ENCODE measurements at regions not wholly inside any gene's neighbourhood (a gene's known extent, or its start where the extent isn't known, plus 50 kb on each side); places are given as distances from the start of the nearest gene placed in this dataset.
"Not testable (repeated sequence)": the region's sequence is repeated elsewhere in the genome, so short reads cannot be mapped to it uniquely, and the experiment has no call there.

DNA sequence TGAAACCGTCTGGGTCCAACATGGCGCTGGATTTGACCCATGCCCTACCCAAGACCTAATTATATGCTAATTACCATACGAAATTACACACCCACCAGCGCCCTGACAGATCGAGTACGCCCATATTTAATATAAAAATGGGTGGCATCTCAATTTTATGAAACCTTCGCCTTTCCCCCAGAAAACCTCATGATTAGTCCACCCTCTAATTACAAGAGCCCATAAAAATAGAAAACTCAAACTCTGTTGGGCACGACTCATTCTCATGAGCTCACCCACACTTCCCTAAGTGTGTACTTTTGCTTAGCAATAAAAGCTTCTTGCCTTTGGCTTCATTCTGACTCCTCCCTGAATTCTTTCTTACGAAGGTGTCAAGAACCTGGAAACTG is 136.4 kb downstream of the OR2B2 start:
- Mint-ChIP-seq H3K9me3 (no peaks in the 10 kb centered on the region), H3K36me3 (ENCODE audit: low read depth) (no peaks in the 10 kb centered on the region), H3K4me3 (no peak overlapping the region), H3K27me3 (peaks cover 11% of the 10 kb centered on the region), H3K27ac (no peak overlapping the region), H3K4me1 (peaks cover 18% of the 10 kb centered on the region)
- ATAC-seq (no peak), DNase-seq (no peak)

DNA sequence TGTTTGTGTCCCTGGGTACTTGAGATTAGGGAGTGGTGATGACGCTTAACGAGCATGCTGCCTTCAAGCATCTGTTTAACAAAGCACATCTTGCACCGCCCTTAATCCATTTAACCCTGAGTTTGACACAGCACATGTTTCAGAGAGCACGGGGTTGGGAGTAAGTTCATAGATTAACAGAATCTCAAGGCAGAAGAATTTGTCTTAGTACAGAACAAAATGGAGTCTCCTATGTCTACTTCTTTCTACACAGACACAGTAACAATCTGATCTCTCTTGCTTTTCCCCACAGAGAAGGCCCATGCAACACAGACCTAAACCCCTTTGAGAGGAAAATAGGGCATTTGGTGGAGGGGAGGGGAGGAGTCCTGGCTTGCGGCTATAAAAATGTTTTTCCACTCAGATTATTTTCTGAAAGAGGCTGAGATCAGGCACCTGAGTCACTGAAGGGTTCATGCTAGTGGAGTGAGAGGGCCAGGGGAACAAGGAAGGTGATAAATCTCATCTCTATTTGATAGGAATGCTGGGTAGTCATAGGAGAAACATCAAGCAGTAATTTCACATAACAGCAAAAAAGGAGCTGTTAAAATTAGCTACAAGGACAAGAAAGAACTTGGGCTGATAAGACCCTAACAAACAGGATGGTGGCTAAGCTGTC is 136.9 kb downstream of the OR2B2 start:
- H3K4me3 Mint-ChIP-seq; ATAC-seq; DNase-seq; H3K27ac Mint-ChIP-seq; H3K9me3 Mint-ChIP-seq; H3K36me3 Mint-ChIP-seq (ENCODE audit: low read depth): not testable (repeated sequence)
- H3K4me1 Mint-ChIP-seq: peaks cover 18% of the 10 kb centered on the region
- peaks cover 11% of the 10 kb centered on the region for H3K27me3 Mint-ChIP-seq

DNA sequence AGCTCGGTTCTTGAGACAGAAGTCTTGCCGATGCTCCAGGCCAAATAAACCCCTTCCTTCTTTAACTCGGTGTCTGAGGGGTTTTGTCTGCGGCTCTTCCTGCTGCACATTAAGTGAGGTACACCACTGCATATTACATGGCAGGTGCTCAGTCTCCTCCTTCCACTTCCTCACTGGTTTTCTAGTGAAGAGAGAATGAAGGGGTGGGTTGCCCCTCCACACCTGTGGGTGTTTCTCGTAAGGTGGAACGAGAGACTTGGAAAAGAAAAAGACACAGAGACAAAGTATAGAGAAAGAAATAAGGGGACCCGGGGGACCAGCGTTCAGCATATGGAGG is 138.0 kb downstream of the OR2B2 start:
- not testable (repeated sequence) for H3K27ac Mint-ChIP-seq; H3K9me3 Mint-ChIP-seq; H3K4me3 Mint-ChIP-seq; ATAC-seq; DNase-seq; H3K36me3 Mint-ChIP-seq (ENCODE audit: low read depth)
- H3K27me3 Mint-ChIP-seq: peaks cover 15% of the 10 kb centered on the region
- H3K4me1 Mint-ChIP-seq: peaks cover 18% of the 10 kb centered on the region

DNA sequence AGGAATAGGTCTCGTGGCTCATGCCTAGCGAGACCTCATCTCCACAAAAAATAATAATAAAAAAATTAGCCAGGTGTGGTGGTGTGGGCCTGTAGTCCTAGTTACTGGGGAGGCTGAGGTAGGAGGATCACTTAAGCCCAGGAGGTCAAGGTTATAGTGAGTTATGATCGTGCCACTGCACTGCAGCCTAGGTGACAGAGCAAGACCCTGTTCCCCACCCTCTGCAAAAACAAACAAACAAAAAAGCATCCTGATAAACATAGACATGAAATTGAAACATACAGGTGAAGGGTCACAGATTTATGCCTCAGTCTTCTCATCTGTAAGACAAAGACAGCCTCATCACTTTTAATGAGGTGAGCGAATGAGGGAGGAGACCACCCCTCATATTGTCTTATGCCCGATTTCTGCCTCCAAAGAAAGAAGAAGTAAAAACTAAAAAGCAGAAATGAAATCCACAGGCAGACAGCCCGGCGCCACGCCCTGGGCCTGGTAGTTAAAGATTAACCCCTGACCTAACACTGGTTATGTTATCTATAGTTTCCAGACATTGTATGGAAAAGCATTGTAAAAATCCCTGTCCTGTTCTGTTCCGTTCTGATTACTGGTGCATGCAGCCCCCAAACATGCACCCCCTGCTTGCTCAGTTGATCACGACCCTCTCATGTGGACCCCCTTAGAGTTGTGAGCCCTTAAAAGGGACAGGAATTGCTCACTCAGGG is 138.5 kb downstream of the OR2B2 start:
- not testable (repeated sequence) for ATAC-seq; H3K4me3 Mint-ChIP-seq; H3K36me3 Mint-ChIP-seq (ENCODE audit: low read depth); H3K27ac Mint-ChIP-seq; H3K9me3 Mint-ChIP-seq; DNase-seq
- Mint-ChIP-seq H3K27me3 (peaks cover 17% of the 10 kb centered on the region), H3K4me1 (peaks cover 18% of the 10 kb centered on the region)

DNA sequence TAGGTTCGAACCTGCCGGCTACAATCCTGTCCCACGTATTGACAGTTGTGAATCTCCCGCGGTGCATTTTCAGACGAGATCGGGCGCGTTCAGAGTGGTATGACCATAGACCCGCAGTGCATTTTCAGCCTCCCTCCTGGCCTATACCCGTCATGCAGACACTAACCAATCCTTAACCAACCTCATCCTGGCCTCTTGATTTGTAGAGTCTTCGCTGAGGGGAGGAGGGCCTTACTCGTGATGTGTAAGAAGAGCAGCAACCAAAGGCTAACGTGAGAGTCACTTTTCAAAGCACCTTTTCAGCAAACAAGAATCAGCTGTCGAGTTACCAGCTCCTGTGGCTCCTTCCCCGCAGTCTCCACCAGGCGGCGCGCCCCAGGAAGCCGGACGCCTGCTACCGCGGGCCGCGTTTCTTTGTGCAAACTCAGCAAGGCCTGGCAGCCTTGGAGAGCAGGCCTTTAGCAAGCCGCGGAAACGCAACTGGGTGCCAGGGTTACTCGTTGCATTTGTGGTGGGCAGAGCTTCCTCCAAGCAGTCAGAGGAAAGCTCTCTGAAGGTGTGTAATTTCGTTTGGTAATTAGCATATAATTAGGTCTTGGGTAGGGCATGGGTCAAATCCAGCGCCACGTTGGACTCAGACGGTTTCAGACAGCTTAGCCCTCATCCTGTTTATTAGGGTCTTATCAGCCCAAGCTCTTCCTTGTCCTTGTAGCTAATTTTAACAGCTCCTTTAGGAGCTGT is 139.8 kb downstream of the OR2B2 start:
- no peak overlapping the region for H3K4me3 Mint-ChIP-seq
- peaks cover 12% of the 10 kb centered on the region for H3K27me3 Mint-ChIP-seq

DNA sequence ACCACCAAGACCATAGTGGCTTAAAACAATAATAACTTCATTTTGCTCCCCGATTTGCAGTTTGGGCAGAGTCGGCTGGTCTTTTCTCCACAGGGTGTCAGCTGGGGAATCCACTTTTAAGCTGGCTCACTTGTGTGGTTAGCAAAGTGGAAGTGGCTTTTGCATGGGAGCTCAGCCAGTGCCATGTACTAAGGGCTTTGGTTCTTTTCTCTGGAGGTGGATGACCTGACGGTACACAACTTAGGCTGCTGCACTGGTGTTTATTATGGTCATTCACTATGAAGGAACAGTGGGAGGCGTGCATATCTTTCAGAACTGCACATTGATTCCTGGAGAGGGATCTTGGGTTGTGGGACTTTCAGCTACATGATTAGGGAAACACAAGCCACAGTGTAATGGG is 141.0 kb downstream of the OR2B2 start:
- H3K9me3 Mint-ChIP-seq: no peaks in the 10 kb centered on the region
- DNase-seq (no peak), ATAC-seq (no peak)
- no peak overlapping the region for H3K4me3 Mint-ChIP-seq
- no peaks in the 10 kb centered on the region for H3K36me3 Mint-ChIP-seq (ENCODE audit: low read depth)
- no peak overlapping the region for H3K27ac Mint-ChIP-seq
- H3K4me1 Mint-ChIP-seq: peaks cover 18% of the 10 kb centered on the region
- H3K27me3 Mint-ChIP-seq: peaks cover 10% of the 10 kb centered on the region

More for the DNA sequence above, 139.8 kb downstream of the OR2B2 start:
- DNase-seq: peak; percentile 89
- ATAC-seq: peak; percentile 96
- Mint-ChIP-seq H3K4me1 (peaks cover 18% of the 10 kb centered on the region), H3K9me3 (no peaks in the 10 kb centered on the region), H3K27ac (no peak overlapping the region), H3K36me3 (ENCODE audit: low read depth) (no peaks in the 10 kb centered on the region)

DNA sequence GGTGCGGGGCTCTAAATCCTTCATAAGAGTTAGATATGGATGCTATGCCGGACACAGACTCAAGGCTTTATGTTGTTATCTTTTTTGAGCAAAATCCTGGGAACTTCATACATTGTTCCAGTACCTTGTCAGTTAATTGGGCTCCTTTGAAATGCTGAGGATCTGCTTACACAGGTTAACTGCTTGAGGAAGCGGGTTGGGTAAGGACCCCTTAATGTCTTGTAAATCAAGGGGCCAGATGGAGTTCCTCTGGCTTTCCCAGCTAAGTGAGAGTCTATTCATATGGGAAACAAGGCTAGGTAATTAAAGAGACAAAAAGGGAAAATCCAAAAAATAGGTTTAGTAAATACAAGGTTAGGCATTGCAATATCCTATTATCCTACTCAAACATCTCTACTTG is 141.5 kb downstream of the OR2B2 start:
- Mint-ChIP-seq H3K4me1 (peaks cover 18% of the 10 kb centered on the region), H3K27me3 (peaks cover 10% of the 10 kb centered on the region), H3K4me3 (no peak overlapping the region), H3K27ac (no peak overlapping the region), H3K9me3 (no peaks in the 10 kb centered on the region), H3K36me3 (ENCODE audit: low read depth) (no peaks in the 10 kb centered on the region)
- no peak for DNase-seq
- ATAC-seq: no peak

DNA sequence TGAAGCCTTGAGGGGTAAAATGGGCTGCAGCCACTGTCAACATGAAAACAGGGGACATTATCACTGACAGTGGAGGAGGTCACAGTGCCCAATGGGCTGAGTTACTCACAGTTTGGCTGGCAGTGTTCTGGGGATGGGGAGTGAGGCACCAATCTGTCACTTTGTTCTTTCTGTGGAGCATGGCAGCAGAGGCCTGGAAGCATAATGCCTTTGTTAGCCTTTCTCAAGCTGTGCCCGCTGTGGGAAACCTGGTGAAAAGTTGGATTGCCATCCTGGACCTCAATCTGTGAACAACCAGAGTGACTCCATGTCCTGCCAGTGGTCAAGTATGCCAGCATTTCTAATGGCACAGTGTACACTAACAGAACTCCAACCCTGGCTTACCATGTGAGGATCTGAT is 143.6 kb downstream of the OR2B2 start:
- DNase-seq (no peak), ATAC-seq (no peak)
- Mint-ChIP-seq H3K27ac (no peak overlapping the region), H3K36me3 (ENCODE audit: low read depth) (no peaks in the 10 kb centered on the region), H3K27me3 (peaks cover 10% of the 10 kb centered on the region), H3K4me3 (no peak overlapping the region), H3K9me3 (no peaks in the 10 kb centered on the region), H3K4me1 (peaks cover 10% of the 10 kb centered on the region)

DNA sequence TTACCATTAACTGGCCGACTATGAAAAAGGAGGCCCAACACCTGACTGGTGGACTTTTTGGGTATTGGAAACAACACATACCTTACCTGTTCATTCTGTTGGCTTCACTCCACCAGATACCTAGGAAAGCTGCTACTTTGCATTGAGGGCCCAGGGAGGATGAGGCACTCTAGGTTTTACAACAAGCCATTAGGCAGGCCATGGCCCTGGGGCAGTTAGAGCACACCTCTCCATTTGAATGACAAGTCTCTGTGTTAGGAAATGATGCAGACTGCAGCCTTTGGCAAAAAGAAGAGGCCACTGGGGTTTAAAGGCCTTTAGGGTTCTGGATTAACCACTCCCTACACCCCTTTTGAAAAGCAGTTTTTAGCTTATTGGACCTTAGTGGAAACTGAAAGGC is 144.3 kb downstream of the OR2B2 start:
- Mint-ChIP-seq H3K27ac (no peak overlapping the region), H3K4me1 (peaks cover 10% of the 10 kb centered on the region), H3K4me3 (no peak overlapping the region), H3K9me3 (no peaks in the 10 kb centered on the region), H3K27me3 (peaks cover 10% of the 10 kb centered on the region), H3K36me3 (ENCODE audit: low read depth) (no peaks in the 10 kb centered on the region)
- DNase-seq: no peak
- ATAC-seq: no peak

DNA sequence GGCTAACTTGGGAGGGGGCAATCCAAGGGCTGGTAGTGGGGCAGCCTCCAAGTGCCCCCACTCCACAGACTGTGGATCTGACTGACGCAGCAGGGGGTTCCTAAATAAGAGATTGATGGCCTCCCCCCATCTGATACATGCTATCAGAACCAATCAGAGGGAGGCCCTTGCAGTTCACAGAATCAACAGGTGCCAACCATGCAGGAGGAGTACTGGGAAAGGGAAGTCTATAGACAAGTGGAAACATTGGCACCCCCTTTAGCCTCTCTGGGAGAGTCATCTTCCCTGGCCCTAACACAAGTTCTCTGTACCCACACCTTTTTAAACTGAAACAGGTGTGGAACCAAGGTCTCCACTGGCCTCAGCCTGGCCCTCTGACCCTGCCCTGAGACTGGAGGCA is 145.8 kb downstream of the OR2B2 start:
- Mint-ChIP-seq H3K4me1 (peaks cover 4% of the 10 kb centered on the region), H3K9me3 (no peaks in the 10 kb centered on the region), H3K27ac (no peak overlapping the region), H3K27me3 (peaks cover 9% of the 10 kb centered on the region), H3K36me3 (ENCODE audit: low read depth) (no peaks in the 10 kb centered on the region), H3K4me3 (no peak overlapping the region)
- ATAC-seq: no peak
- no peak for DNase-seq

DNA sequence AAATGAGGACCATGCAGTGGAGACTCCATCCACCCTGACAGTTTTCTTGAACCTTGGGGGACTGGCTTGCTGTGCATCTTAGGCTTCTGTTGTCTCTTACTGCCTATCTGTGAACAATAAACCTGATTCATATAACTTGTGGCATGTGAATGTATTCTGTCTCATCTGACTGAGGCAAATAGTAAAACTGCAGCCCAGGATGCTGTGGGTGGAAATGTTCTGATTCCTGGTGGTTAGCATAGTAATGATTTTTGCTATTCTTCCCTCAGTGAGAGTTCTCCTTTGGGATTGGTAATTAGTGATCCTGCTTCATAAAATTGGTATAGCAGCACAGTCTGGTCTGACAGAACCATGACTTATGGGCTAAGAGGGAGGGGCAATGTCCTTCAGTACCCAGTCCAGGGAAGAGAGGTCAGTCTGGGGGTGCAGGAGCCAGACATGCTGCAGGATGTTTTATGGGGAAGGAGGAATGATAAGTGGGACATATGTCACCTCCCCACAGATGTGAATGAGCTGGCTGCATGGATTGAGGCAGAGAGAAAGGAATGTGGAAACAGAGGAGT is 147.1 kb downstream of the OR2B2 start:
- no peak for ATAC-seq
- no peaks in the 10 kb centered on the region for H3K36me3 Mint-ChIP-seq (ENCODE audit: low read depth)
- H3K4me1 Mint-ChIP-seq: peaks cover 14% of the 10 kb centered on the region
- H3K27ac Mint-ChIP-seq: no peak overlapping the region
- peaks cover 5% of the 10 kb centered on the region for H3K27me3 Mint-ChIP-seq
- no peaks in the 10 kb centered on the region for H3K9me3 Mint-ChIP-seq
- no peak overlapping the region for H3K4me3 Mint-ChIP-seq
- no peak for DNase-seq

DNA sequence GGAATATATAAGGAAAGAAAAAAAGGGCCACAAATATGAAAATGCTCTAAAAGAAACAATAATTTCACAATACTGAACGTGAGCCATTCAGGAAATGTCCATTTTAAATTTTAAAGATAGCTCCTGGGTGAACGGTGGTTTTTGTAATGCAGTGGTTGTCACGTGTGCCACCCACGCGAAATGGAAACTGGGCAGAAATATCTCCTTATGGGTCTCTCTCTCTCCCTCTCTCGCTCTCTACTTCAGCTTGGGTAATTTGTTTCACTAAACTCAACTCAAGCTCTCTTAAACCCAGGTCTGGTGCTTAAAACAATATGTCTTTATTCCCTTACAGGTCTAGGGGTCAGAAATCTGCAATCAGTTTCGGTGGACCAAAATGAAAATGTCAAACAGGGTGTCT is 150.8 kb downstream of the OR2B2 start:
- DNase-seq (no peak), ATAC-seq (no peak)
- Mint-ChIP-seq H3K27ac (no peak overlapping the region), H3K27me3 (no peaks in the 10 kb centered on the region), H3K4me3 (no peak overlapping the region), H3K4me1 (peaks cover 33% of the 10 kb centered on the region), H3K9me3 (no peaks in the 10 kb centered on the region), H3K36me3 (ENCODE audit: low read depth) (no peaks in the 10 kb centered on the region)

DNA sequence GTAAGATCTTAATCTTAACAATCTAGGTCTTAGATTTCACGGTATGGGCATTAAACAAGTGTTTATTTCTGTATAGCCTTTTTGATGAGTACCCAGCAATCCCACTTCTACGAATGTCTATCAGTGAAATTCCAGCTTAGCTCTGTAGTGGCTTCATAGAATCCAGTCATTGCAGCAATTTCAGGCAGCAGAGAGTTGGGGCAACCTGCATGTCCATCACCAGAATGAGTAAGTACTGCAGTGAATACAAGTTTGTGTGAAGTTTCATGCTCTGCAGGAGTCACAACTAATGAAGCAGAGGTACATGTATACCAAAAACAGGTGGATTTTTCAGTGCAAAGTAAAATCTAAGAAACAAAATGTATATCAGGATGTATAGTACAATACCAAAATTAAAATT is 151.7 kb downstream of the OR2B2 start:
- ATAC-seq: no peak
- peaks cover 33% of the 10 kb centered on the region for H3K4me1 Mint-ChIP-seq
- H3K36me3 Mint-ChIP-seq (ENCODE audit: low read depth): no peaks in the 10 kb centered on the region
- no peaks in the 10 kb centered on the region for H3K27me3 Mint-ChIP-seq
- no peak for DNase-seq
- no peaks in the 10 kb centered on the region for H3K9me3 Mint-ChIP-seq
- H3K27ac Mint-ChIP-seq: no peak overlapping the region
- H3K4me3 Mint-ChIP-seq: no peak overlapping the region

DNA sequence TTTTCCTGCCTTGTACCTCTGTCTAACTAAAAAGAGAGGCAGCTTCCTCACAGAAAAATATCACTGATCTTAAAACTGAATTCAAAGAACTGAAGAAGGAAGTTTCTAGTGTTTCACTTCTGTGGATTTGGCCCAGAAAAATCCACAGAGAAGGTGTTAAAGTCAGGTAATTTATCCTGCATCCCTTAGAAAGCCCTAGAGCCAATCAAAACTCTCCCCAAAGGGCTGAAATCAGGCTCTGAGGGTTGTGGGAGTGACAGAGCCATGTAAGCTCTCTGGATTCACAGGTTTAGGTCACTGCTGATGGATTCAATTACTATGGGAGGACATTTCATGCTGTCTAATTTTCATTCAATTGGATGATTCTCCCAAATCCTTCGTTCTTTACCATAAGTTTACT is 152.3 kb downstream of the OR2B2 start:
- Mint-ChIP-seq H3K4me1 (peaks cover 34% of the 10 kb centered on the region), H3K4me3 (no peak overlapping the region), H3K27me3 (no peaks in the 10 kb centered on the region), H3K36me3 (ENCODE audit: low read depth) (no peaks in the 10 kb centered on the region), H3K27ac (no peak overlapping the region), H3K9me3 (no peaks in the 10 kb centered on the region)
- ATAC-seq: no peak
- no peak for DNase-seq

DNA sequence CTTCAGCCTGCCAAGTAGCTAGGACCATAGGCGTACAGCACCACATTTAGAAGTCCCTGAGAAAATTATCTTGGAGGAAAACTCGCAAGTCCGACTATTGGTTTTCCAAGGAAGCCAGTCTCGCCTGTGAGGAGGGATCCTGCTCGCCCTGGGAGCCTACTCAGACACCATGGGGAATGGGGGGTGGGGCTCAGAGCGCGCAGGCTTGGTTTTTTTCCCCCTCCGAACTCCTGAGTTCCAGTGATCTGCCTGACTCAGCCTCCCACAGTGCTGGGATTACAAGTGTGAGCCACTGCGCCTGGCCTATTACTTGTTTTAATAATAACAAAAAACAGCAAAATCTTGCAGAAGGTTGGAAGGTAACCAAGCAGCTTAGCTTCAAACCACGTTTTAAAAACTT is 153.7 kb downstream of the OR2B2 start:
- no peaks in the 10 kb centered on the region for H3K36me3 Mint-ChIP-seq (ENCODE audit: low read depth)
- no peak overlapping the region for H3K27ac Mint-ChIP-seq
- no peaks in the 10 kb centered on the region for H3K27me3 Mint-ChIP-seq
- H3K4me1 Mint-ChIP-seq: peaks cover 44% of the 10 kb centered on the region
- H3K4me3 Mint-ChIP-seq: peak overlapping the region; percentile 76
- H3K9me3 Mint-ChIP-seq: no peaks in the 10 kb centered on the region
- DNase-seq (no peak), ATAC-seq (no peak)
